Lower leg skin (tissue), 4 donors: ENCODE measurements at regions not wholly inside any gene's neighbourhood (a gene's known extent, or its start where the extent isn't known, plus 50 kb on each side); places are given as distances from the start of the nearest gene placed in this dataset.

Experiments
- DNase-seq, 2 donors: peaks; one replicate each; pipeline ENCODE4 v3.0.0-alpha.2; 2019; ENCODE audit warnings: low spot score in 2 of 2
- H3K4me3 ChIP-seq: fragments of 200-600 bp; sonication (generic); 2 replicates; pipeline ENCODE4 v1.5.1; 2017; ENCODE audit warnings: mild to moderate bottlenecking, low read depth; ENCODE audit not compliant: poor library complexity, severe bottlenecking
- POLR2A ChIP-seq, 2 donors: fragments of 450-650 bp; IDR thresholded peaks; one replicate each; pipeline ENCODE4 v1.6.1; 2016 to 2017; ENCODE audit warnings: antibody characterized with exemption in 2 of 2, mild to moderate bottlenecking in 1 of 2, moderate library complexity in 1 of 2
- WGBS, 2 donors: methylation state at CpG; one replicate each; pipeline ENCODE4 v1.1.5; 2018; 5-methylcytosine and 5-hydroxymethylcytosine counted together
- intact Hi-C: fragments of 100-400 bp; cut with DNase I; formaldehyde crosslinking; loops from one replicate; pipeline ENCODE4 v1.15.0; 2023; ENCODE audit warnings: low total_unique reads
- TF ChIP-seq, protein P1 (sequence below), 3 donors: fragments of 450-650 bp; IDR thresholded peaks; one replicate each; pipeline ENCODE4 v1.5.1; 2016; ENCODE audit warnings: antibody characterized with exemption in 3 of 3, mild to moderate bottlenecking in 3 of 3, moderate library complexity in 2 of 3

DNA sequence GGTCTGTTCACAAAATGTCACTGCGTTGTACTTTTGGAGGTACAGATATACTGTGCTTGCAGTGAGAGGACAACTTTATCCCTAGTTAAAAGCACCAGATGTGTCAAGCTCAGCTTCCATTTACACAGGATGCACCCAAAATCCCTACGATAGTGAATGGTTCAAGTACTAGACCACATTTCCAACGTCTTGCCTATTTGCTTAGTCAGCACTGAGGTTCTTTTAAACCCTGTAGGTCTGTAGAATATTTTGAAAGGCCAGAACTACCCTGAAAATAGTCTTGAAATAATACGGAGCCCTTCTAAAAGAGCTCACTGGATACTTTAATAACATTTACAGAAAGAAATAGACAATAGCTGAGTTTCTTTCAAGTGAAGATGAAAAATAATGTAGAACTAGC lies 466.1 kb downstream of the FUT8 start:
- no peak overlapping the region for H3K4me3 ChIP-seq
- 76 to 88% methylated on average over 4 of the region's 4 CpGs for WGBS, 2 donors
- intact Hi-C loops = no loop called here
- TF ChIP-seq, protein P1, sequence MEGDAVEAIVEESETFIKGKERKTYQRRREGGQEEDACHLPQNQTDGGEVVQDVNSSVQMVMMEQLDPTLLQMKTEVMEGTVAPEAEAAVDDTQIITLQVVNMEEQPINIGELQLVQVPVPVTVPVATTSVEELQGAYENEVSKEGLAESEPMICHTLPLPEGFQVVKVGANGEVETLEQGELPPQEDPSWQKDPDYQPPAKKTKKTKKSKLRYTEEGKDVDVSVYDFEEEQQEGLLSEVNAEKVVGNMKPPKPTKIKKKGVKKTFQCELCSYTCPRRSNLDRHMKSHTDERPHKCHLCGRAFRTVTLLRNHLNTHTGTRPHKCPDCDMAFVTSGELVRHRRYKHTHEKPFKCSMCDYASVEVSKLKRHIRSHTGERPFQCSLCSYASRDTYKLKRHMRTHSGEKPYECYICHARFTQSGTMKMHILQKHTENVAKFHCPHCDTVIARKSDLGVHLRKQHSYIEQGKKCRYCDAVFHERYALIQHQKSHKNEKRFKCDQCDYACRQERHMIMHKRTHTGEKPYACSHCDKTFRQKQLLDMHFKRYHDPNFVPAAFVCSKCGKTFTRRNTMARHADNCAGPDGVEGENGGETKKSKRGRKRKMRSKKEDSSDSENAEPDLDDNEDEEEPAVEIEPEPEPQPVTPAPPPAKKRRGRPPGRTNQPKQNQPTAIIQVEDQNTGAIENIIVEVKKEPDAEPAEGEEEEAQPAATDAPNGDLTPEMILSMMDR (IDR thresholded peaks at IDR 0.05) = no peak
- no peak for TF ChIP-seq POLR2A (IDR thresholded peaks at IDR 0.05)
- DNase-seq = no peak

DNA sequence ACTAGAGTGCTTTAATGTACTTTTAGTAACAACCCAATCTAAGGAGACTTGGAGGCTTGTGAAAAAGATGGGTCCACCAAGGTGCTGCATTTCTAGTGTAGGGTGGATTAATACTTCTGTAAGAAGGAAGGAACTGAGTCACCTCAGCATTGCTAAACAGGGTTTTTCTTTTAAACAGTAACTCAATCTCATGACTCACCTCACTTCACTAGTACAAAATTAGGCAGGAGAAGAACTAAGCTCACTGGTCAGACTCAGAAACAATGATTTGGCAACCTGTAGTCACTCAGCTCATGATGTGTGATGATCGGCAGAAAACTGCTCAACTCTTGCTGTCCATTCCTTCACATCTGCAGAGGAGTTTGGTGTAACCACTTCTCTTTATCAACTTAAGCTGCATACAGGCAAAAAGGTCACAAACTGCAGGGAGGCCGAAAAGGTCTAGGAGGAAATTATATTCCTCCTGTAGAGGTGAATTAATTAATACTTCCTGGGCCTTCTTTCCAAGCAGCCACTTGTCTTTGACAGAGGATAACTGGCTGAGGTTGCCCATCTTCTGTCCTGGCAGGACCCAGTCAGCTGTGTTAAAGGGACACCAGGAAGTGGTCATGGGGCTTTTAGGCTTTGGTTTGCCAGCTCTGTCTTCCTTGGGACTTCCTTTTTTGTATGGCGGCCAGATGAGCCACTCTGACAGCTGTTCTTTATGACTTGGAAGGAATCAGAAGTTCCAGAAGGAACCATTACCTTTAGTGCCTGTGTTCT lies 466.9 kb downstream of the FUT8 start:
- no peak for DNase-seq
- no peak overlapping the region for H3K4me3 ChIP-seq
- no peak for TF ChIP-seq POLR2A (IDR thresholded peaks at IDR 0.05)
- TF ChIP-seq, protein P1 (IDR thresholded peaks at IDR 0.05) = no peak
- WGBS, 2 donors = 73 to 86% methylated on average over 3 of the region's 3 CpGs
- intact Hi-C loops = no loop called here

DNA sequence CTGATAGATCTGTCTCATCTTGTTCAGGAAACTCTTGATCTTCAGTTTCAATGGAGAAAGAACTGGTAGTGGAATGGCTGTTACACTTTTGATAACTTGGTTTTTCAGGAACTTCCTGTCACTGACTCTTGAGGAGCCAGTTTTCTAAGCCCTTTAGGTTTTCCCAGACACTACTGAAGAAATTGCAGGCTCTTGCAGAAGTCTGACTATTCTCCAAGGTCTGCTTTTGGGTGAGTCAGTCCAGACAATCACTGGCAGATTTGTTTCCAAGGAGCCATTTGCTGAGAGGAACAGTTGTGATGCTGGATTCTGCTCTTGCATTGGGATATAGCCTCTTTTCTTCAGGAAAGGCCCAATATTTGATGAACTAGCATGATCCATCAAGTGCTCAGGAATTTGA lies 468.0 kb downstream of the FUT8 start:
- no peak overlapping the region for H3K4me3 ChIP-seq
- intact Hi-C loops = no loop called here
- TF ChIP-seq, protein P1 (IDR thresholded peaks at IDR 0.05) = no peak
- TF ChIP-seq POLR2A (IDR thresholded peaks at IDR 0.05) = no peak
- no peak for DNase-seq

DNA sequence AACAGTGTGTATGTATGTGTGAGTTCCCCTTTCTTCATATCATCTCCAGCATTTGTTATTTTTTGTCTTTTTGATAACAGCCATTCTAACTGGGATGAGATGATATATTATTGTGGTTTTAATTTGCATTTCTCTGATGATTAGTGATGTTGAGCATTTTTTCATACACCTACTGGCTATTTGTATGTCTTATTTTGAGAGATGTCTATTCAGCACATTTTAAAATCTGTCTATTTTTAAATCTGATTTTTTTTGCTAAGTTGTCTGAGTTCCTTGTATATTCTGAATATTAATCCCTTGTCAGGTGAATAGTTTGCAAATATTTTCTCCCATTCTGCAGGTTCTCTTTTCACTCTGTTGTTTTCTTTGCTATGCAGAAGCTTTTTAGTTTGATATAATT lies 469.1 kb downstream of the FUT8 start:
- intact Hi-C loops = no loop called here
- H3K4me3 ChIP-seq = no peak overlapping the region
- DNase-seq = no peak
- TF ChIP-seq, protein P1 (IDR thresholded peaks at IDR 0.05) = no peak
- TF ChIP-seq POLR2A (IDR thresholded peaks at IDR 0.05) = no peak

DNA sequence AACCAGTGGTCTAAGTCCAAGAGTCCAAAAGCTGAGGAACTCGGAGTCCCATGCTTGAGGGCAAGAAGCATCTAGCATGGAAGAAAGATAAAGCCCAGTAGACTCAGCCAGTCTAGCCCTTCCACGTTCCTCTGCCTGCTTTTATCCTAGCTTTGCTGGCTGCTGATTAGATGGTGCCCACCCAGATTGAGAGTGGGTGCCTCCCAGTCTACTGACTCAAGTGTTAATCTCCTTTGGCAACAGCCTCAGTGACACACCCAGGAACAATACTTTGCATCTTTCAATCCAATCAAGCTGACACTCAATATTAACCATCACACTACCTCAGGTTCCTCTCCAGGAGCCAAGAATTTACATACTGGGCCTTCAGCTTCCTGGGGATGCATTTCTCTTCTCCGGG lies 476.1 kb downstream of the FUT8 start:
- WGBS, 2 donors = 34 to 64% methylated on average over 3 of the region's 3 CpGs
- DNase-seq = no peak
- intact Hi-C loops = no loop called here
- no peak for TF ChIP-seq POLR2A (IDR thresholded peaks at IDR 0.05)
- TF ChIP-seq, protein P1 (IDR thresholded peaks at IDR 0.05) = no peak
- H3K4me3 ChIP-seq = no peak overlapping the region

DNA sequence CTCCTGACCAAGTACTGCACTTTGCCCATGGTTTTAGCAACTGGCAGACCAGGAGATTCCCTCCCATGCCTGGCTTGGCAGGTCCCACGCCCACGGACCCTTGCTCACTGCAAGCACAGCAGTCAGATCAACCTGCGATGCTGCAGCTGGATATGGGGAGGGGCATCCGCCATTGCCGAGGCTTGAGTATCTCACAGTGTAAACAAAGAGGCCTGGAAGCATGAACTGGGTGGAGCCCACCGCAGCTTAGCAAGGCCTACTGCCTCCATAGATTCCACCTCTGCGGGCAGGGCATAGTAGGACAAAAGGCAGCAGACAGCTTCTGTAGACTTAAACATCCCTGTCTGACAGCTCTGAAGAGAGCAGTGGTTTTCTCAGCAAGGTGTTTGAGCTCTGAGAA lies 479.8 kb downstream of the FUT8 start:
- no peak overlapping the region for H3K4me3 ChIP-seq
- no peak for DNase-seq
- 75 to 80% methylated on average over 7 of the region's 7 CpGs for WGBS, 2 donors
- TF ChIP-seq, protein P1 (IDR thresholded peaks at IDR 0.05) = no peak
- TF ChIP-seq POLR2A (IDR thresholded peaks at IDR 0.05) = no peak
- intact Hi-C loops = no loop called here
